T-helper 1 cell (primary cell): ENCODE measurements at regions not wholly inside any gene's neighbourhood (a gene's known extent, or its start where the extent isn't known, plus 50 kb on each side); places are given as distances from the start of the nearest gene placed in this dataset.
"Not testable (repeated sequence)": the region's sequence is repeated elsewhere in the genome, so short reads cannot be mapped to it uniquely, and the experiment has no call there.

ENCODE experiments used
- DNase-seq, 5 donors: peaks; one replicate each; pipeline ENCODE4 v3.0.0-alpha.2; 2012 to 2020

- no peak for DNase-seq
Measured at GRCh38 chr9:117775591-117775990, 71.4 kb downstream of the TLR4 start.

GRCh38 chr9:117777823-117778222 is 73.6 kb downstream of the TLR4 start:
- no peak for DNase-seq

- no peak for DNase-seq
Measured at GRCh38 chr9:117779760-117780159, 75.6 kb downstream of the TLR4 start.

- DNase-seq, result peak; percentile 9 to 69 (median 38)
Measured at GRCh38 chr9:117782931-117783788, 79.0 kb downstream of the TLR4 start.

- DNase-seq, result peak in 3 of 5 donors; percentile 2 to 71 (median 10)
Measured at GRCh38 chr9:117783828-117784227, 79.6 kb downstream of the TLR4 start.

GRCh38 chr9:117784996-117785395 is 80.8 kb downstream of the TLR4 start:
- DNase-seq, result no peak

GRCh38 chr9:117787746-117788145 is 83.5 kb downstream of the TLR4 start:
- DNase-seq, result no peak

- DNase-seq, result no peak
Measured at GRCh38 chr9:117795271-117795670, 91.1 kb downstream of the TLR4 start.

- DNase-seq, result no peak
Measured at GRCh38 chr9:117796681-117797080, 92.5 kb downstream of the TLR4 start.

- no peak for DNase-seq
Measured at GRCh38 chr9:117800389-117800788, 96.2 kb downstream of the TLR4 start.

GRCh38 chr9:117809751-117810150 is 105.5 kb downstream of the TLR4 start:
- DNase-seq, result no peak

GRCh38 chr9:117815315-117815714 is 111.1 kb downstream of the TLR4 start:
- DNase-seq, result no peak

- DNase-seq, result no peak
Measured at GRCh38 chr9:117815948-117816347, 111.7 kb downstream of the TLR4 start.

- no peak for DNase-seq
Measured at GRCh38 chr9:117821954-117822353, 117.8 kb downstream of the TLR4 start.

GRCh38 chr9:117823576-117823975 is 119.4 kb downstream of the TLR4 start:
- DNase-seq, result no peak

GRCh38 chr9:117825609-117826347 is 121.6 kb downstream of the TLR4 start:
- DNase-seq, result peak in 4 of 5 donors; percentile 15 to 58 (median 22)

GRCh38 chr9:117826837-117827236 is 122.6 kb downstream of the TLR4 start:
- DNase-seq, result no peak

GRCh38 chr9:117827456-117827855 is 123.3 kb downstream of the TLR4 start:
- DNase-seq, result no peak

GRCh38 chr9:117828466-117828865 is 124.3 kb downstream of the TLR4 start:
- no peak for DNase-seq

GRCh38 chr9:117835798-117836197 is 131.6 kb downstream of the TLR4 start:
- peak in 1 of 5 donors; percentile 20 for DNase-seq

- DNase-seq, result no peak
Measured at GRCh38 chr9:117839862-117840261, 135.7 kb downstream of the TLR4 start.

GRCh38 chr9:117851836-117852461 is 147.7 kb downstream of the TLR4 start:
- not testable (repeated sequence) for DNase-seq

- no peak for DNase-seq
Measured at GRCh38 chr9:117858561-117858960, 154.4 kb downstream of the TLR4 start.
